A549 (cell line): ENCODE measurements at regions not wholly inside any gene's neighbourhood (a gene's known extent, or its start where the extent isn't known, plus 50 kb on each side); places are given as distances from the start of the nearest gene placed in this dataset.

Experiments used
- ATAC-seq, 2 experiments: fragments of 200-7000 bp in 1 of 2; fragments of >200 bp in 1 of 2; cut with Nextera tagmentation in 1 of 2; cut with Tn5 transposase in 1 of 2; 3 replicates each; pipeline versions ENCODE4 v1.8.0 to v1.9.1; 2018 to 2020; ENCODE audit warnings: mild to moderate bottlenecking in 1 of 2, moderate library complexity in 1 of 2
- CTCF ChIA-PET: fragments of 300-600 bp; sonication (Branson Sonifier 250); formaldehyde crosslinking; extraction: SDS; loops from one replicate; lab custom pipeline; 2021; ENCODE audit warnings: antibody characterized with exemption, inconsistent platforms; lab: Yijun Ruan, JAX
- POLR2A ChIA-PET: fragments of 350-600 bp; formaldehyde crosslinking; extraction: SDS; loops from one replicate; lab custom pipeline; 2021; ENCODE audit warnings: antibody characterized with exemption, inconsistent platforms; lab: Yijun Ruan, JAX
- DNase-seq, 2 experiments: peaks; one replicate each; pipeline versions ENCODE4 v3.0.0 to v3.0.0-alpha.2; 2011 to 2016; ENCODE audit warnings: low read depth in 1 of 2, low spot score in 1 of 2
- FAIRE-seq: peaks from 2 replicates; lab custom pipeline; 2011; peaks lifted over from hg19 to GRCh38; lab: Jason Lieb, UNC
- H3K27ac ChIP-seq, 2 experiments: fragments of >200 bp; sonication (Bioruptor Twin); formaldehyde crosslinking; 3 replicates each; pipeline ENCODE4 v1.5.1; 2016 to 2017
- H3K4me1 ChIP-seq: fragments of >200 bp; sonication (Bioruptor Twin); formaldehyde crosslinking; 3 replicates; pipeline ENCODE4 v1.6.1; 2016
- H3K4me2 ChIP-seq: fragments of >200 bp; sonication (Bioruptor Twin); formaldehyde crosslinking; 3 replicates; pipeline ENCODE4 v1.6.1; 2016
- H3K4me3 ChIP-seq: fragments of >200 bp; sonication (Bioruptor Twin); formaldehyde crosslinking; 3 replicates; pipeline ENCODE4 v1.5.1; 2016
- H3K9me3 ChIP-seq: fragments of >200 bp; sonication (Bioruptor Twin); formaldehyde crosslinking; 3 replicates; pipeline ENCODE4 v1.6.1; 2016
- CHD2 ChIP-seq: fragments of 150-350 bp; IDR thresholded peaks from 2 replicates; pipeline ENCODE4 v1.6.1; 2014; ENCODE audit warnings: low read length; ENCODE audit not compliant: partially characterized antibody
- CHD4 ChIP-seq: fragments of 200-600 bp; sonication (generic); IDR thresholded peaks from 2 replicates; pipeline ENCODE4 v1.6.1; 2016; ENCODE audit warnings: antibody characterized with exemption, mild to moderate bottlenecking, borderline replicate concordance
- EHMT2 ChIP-seq: fragments of 200-600 bp; sonication (generic); IDR thresholded peaks from 2 replicates; pipeline ENCODE4 v1.6.1; 2016; ENCODE audit warnings: antibody characterized with exemption, low read depth, mild to moderate bottlenecking, moderate library complexity
- ESRRA ChIP-seq: fragments of 150-350 bp; IDR thresholded peaks from 2 replicates; pipeline ENCODE4 v1.6.1; 2014; ENCODE audit warnings: mild to moderate bottlenecking, low read length, borderline replicate concordance
- FOSL2 ChIP-seq, 2 experiments: fragments of 450-650 bp in 1 of 2; fragments of >200 bp in 1 of 2; sonication (Bioruptor Twin) in 1 of 2; formaldehyde crosslinking; IDR thresholded peaks; 2 replicates each; pipeline versions ENCODE4 v1.5.0 to v1.6.1; 2016 to 2020; ENCODE audit warnings: mild to moderate bottlenecking in 1 of 2, moderate library complexity in 1 of 2
- HEYL ChIP-seq: fragments of 250-450 bp; sonication (Bioruptor Pico); IDR thresholded peaks from 2 replicates; pipeline ENCODE4 v1.8.0; 2021; ENCODE audit warnings: mild to moderate bottlenecking, moderate library complexity
- HOXB13 ChIP-seq: fragments of 250-450 bp; sonication (Bioruptor Pico); IDR thresholded peaks from 2 replicates; pipeline ENCODE4 v1.5.0; 2020; ENCODE audit warnings: low read depth, mild to moderate bottlenecking, moderate library complexity
- HOXB5 ChIP-seq: fragments of 250-450 bp; sonication (Bioruptor Pico); IDR thresholded peaks from 2 replicates; pipeline ENCODE4 v1.5.0; 2020; ENCODE audit warnings: mild to moderate bottlenecking, moderate library complexity
- JUNB ChIP-seq: fragments of >200 bp; sonication (Bioruptor Twin); formaldehyde crosslinking; IDR thresholded peaks from 2 replicates; pipeline ENCODE4 v1.6.1; 2016
- NPAS2 ChIP-seq: fragments of 250-450 bp; sonication (Bioruptor Pico); IDR thresholded peaks from 2 replicates; pipeline ENCODE4 v1.8.0; 2022; ENCODE audit warnings: mild to moderate bottlenecking, moderate library complexity, borderline replicate concordance
- NR3C1 ChIP-seq: fragments of >200 bp; sonication (Bioruptor Twin); formaldehyde crosslinking; IDR thresholded peaks from 3 replicates; pipeline ENCODE4 v1.6.1; 2017
- PHF8 ChIP-seq: fragments of 200-600 bp; sonication (generic); IDR thresholded peaks from 2 replicates; pipeline ENCODE4 v1.6.1; 2016; ENCODE audit warnings: low read depth, mild to moderate bottlenecking, antibody characterized with exemption, moderate library complexity, borderline replicate concordance
- POLR2A ChIP-seq: IDR thresholded peaks from 2 replicates; pipeline ENCODE4 v1.6.1; 2012; ENCODE audit warnings: mild to moderate bottlenecking, low read length
- RAD21 ChIP-seq, 2 experiments: fragments of >200 bp in 1 of 2; sonication (Bioruptor Twin) in 1 of 2; formaldehyde crosslinking in 1 of 2; IDR thresholded peaks in 1 of 2; conservative IDR thresholded peaks in 1 of 2; 2 replicates in 1 of 2; 3 replicates in 1 of 2; pipeline ENCODE4 v1.6.1; 2012 to 2018; ENCODE audit warnings: inconsistent platforms in 1 of 2
- RARB ChIP-seq: fragments of 250-450 bp; sonication (Bioruptor Pico); IDR thresholded peaks from 2 replicates; pipeline ENCODE4 v1.8.0; 2021; ENCODE audit warnings: mild to moderate bottlenecking, moderate library complexity
- SREBF2 ChIP-seq: fragments of 450-650 bp; IDR thresholded peaks from 2 replicates; pipeline ENCODE4 v1.6.1; 2014; ENCODE audit warnings: mild to moderate bottlenecking, moderate library complexity
- ZC3H11A ChIP-seq: fragments of 450-650 bp; IDR thresholded peaks from 2 replicates; pipeline ENCODE4 v1.6.1; 2014; ENCODE audit warnings: antibody characterized with exemption, mild to moderate bottlenecking
- ZFP36 ChIP-seq: fragments of 450-650 bp; IDR thresholded peaks from 2 replicates; pipeline ENCODE4 v1.6.1; 2014; ENCODE audit warnings: borderline replicate concordance; ENCODE audit not compliant: partially characterized antibody
- ZSCAN20 ChIP-seq: fragments of 250-450 bp; sonication (Bioruptor Pico); IDR thresholded peaks from 2 replicates; pipeline ENCODE4 v1.8.0; 2022; ENCODE audit warnings: mild to moderate bottlenecking, moderate library complexity
- WGBS: methylation state at CpG from one replicate; pipeline ENCODE4 v1.1.6; 2017; ENCODE audit errors: missing lambda C conversion rate; 5-methylcytosine and 5-hydroxymethylcytosine counted together
- TF ChIP-seq, protein P1 (sequence below): fragments of >200 bp; sonication (Bioruptor Twin); formaldehyde crosslinking; IDR thresholded peaks from 3 replicates; pipeline ENCODE4 v1.6.1; 2016
- TF ChIP-seq, protein P2 (sequence below): IDR thresholded peaks from 2 replicates; pipeline ENCODE4 v1.6.1; 2012
- TF ChIP-seq, protein P3 (sequence below): fragments of 150-350 bp; IDR thresholded peaks from 2 replicates; pipeline ENCODE4 v1.6.1; 2014; ENCODE audit warnings: low read depth, mild to moderate bottlenecking, low read length
- TF ChIP-seq, protein P4 (sequence below): fragments of 250-450 bp; sonication (Bioruptor Pico); IDR thresholded peaks from 2 replicates; pipeline ENCODE4 v1.5.0; 2020; ENCODE audit warnings: low read depth, mild to moderate bottlenecking, moderate library complexity
- TF ChIP-seq, protein P5 (sequence below): IDR thresholded peaks from 2 replicates; pipeline ENCODE4 v1.6.1; 2012; ENCODE audit warnings: low read depth, borderline replicate concordance
- TF ChIP-seq, protein P6 (sequence below): fragments of 200-600 bp; sonication (generic); IDR thresholded peaks from 2 replicates; pipeline ENCODE4 v1.6.1; 2016; ENCODE audit warnings: antibody characterized with exemption, mild to moderate bottlenecking, moderate library complexity
- TF ChIP-seq, protein P7 (sequence below): IDR thresholded peaks from 2 replicates; pipeline ENCODE4 v1.6.1; 2012

DNA sequence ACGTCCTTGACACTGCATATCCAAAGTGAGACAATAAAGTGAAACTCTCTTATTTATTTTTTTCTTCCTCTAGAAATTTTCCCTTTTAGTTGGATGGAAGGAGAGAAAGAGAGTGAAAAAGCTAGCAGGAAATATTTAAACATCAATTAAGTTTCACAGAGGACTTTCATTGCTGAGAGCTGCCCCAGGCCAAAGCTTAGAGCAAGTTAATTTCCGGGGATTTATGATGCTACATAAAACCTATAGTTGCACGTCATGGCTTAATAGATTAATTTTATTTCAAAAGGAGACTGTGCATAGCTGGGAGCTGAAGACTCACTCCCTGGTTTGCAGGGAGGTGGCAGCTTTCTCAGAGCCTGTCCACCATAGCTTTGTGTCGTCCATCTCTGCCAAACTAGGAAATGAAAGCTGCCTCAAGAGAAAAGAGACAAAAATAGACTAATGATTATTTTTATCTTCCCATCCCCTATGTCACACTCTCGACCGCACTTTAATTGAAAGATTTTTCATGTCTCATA lies 323.3 kb upstream of the RAB6C start (continued):
- TF ChIP-seq, protein P1, sequence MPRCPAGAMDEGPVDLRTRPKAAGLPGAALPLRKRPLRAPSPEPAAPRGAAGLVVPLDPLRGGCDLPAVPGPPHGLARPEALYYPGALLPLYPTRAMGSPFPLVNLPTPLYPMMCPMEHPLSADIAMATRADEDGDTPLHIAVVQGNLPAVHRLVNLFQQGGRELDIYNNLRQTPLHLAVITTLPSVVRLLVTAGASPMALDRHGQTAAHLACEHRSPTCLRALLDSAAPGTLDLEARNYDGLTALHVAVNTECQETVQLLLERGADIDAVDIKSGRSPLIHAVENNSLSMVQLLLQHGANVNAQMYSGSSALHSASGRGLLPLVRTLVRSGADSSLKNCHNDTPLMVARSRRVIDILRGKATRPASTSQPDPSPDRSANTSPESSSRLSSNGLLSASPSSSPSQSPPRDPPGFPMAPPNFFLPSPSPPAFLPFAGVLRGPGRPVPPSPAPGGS: no peak
- TF ChIP-seq FOSL2 (IDR thresholded peaks at IDR 0.05) (no peak), FOSL2 (CRISPR knock-in tag; IDR thresholded peaks at IDR 0.05) (no peak), HOXB13 (no peak), EHMT2 (no peak), JUNB (no peak)
- TF ChIP-seq, protein P2, sequence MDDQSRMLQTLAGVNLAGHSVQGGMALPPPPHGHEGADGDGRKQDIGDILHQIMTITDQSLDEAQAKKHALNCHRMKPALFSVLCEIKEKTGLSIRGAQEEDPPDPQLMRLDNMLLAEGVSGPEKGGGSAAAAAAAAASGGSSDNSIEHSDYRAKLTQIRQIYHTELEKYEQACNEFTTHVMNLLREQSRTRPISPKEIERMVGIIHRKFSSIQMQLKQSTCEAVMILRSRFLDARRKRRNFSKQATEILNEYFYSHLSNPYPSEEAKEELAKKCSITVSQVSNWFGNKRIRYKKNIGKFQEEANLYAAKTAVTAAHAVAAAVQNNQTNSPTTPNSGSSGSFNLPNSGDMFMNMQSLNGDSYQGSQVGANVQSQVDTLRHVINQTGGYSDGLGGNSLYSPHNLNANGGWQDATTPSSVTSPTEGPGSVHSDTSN: no peak

DNA sequence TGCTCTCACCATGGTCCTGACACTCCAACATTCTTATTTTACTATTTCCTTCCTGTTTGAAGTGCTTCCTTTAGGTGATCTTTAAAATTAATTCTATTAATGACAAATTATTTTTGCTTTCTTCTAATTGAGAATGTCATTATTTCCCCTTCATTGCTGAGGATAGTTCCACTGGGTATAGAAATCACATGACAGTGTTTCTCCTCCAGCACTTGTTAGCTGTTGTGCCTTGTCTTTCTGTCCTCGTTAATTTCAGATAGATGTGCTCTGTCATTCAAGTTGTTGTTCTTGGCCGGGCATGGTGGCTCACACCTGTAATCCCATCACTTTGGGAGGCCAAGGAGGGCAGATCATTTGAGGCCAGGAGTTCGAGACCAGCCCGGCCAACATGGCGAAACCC lies 321.0 kb upstream of the RAB6C start:
- POLR2A ChIA-PET: no interaction called here
- FAIRE-seq: no peak
- TF ChIP-seq CHD2: no peak
- no peak for TF ChIP-seq NR3C1
- TF ChIP-seq CHD4: no peak
- no peak for TF ChIP-seq ZSCAN20 (CRISPR knock-in tag)
- TF ChIP-seq, protein P3, sequence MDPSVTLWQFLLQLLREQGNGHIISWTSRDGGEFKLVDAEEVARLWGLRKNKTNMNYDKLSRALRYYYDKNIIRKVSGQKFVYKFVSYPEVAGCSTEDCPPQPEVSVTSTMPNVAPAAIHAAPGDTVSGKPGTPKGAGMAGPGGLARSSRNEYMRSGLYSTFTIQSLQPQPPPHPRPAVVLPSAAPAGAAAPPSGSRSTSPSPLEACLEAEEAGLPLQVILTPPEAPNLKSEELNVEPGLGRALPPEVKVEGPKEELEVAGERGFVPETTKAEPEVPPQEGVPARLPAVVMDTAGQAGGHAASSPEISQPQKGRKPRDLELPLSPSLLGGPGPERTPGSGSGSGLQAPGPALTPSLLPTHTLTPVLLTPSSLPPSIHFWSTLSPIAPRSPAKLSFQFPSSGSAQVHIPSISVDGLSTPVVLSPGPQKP: no peak
- TF ChIP-seq SREBF2: no peak
- no peak for TF ChIP-seq ZC3H11A

DNA sequence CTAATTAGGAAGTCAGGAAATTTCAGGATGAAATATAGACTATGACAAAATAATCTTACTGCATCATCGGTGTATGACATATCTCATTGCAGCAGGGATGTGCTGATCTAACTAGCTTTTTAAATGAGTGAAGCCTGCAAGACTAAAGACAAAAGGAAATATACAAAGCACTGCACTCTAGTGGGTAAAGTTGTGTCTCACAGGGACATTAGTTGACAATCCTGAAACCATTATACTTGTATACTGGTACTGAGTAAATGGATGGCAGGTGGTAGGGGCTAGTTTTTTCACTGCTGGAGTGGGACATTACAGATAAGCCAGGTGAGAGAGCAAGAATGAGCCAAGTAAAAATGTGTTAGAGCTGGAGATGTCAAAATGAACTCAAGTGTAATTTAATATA lies 317.5 kb upstream of the RAB6C start:
- CTCF ChIA-PET: no interaction called here
- Histone ChIP-seq H3K4me3 (no peak overlapping the region), H3K9me3 (no peaks in the 10 kb centered on the region; the same call in 2 of the 3 replicates), H3K4me1 (no peaks in the 10 kb centered on the region), H3K27ac (no peak overlapping the region), H3K4me2 (no peak overlapping the region)
- POLR2A ChIA-PET: no interaction called here
- no peak for DNase-seq
- no peak for ATAC-seq
- no peak for FAIRE-seq
- 3% methylated on average over 1 of the region's 1 CpG for WGBS
- TF ChIP-seq RAD21 (conservative IDR thresholded peaks at IDR 0.05 in 1 of 2, IDR thresholded peaks at IDR 0.05 in 1 of 2) (no peak), POLR2A (no peak), HOXB5 (CRISPR knock-in tag) (no peak), FOSL2 (IDR thresholded peaks at IDR 0.05) (no peak), FOSL2 (CRISPR knock-in tag; IDR thresholded peaks at IDR 0.05) (no peak), CHD2 (no peak), PHF8 (no peak), HEYL (no peak), NPAS2 (CRISPR knock-in tag) (no peak), ZC3H11A (no peak), ZFP36 (no peak), ESRRA (no peak), RARB (CRISPR knock-in tag) (no peak)
- TF ChIP-seq, protein P4, sequence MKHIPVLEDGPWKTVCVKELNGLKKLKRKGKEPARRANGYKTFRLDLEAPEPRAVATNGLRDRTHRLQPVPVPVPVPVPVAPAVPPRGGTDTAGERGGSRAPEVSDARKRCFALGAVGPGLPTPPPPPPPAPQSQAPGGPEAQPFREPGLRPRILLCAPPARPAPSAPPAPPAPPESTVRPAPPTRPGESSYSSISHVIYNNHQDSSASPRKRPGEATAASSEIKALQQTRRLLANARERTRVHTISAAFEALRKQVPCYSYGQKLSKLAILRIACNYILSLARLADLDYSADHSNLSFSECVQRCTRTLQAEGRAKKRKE: no peak
- TF ChIP-seq, protein P5, sequence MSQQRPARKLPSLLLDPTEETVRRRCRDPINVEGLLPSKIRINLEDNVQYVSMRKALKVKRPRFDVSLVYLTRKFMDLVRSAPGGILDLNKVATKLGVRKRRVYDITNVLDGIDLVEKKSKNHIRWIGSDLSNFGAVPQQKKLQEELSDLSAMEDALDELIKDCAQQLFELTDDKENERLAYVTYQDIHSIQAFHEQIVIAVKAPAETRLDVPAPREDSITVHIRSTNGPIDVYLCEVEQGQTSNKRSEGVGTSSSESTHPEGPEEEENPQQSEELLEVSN: no peak
- TF ChIP-seq, protein P6, sequence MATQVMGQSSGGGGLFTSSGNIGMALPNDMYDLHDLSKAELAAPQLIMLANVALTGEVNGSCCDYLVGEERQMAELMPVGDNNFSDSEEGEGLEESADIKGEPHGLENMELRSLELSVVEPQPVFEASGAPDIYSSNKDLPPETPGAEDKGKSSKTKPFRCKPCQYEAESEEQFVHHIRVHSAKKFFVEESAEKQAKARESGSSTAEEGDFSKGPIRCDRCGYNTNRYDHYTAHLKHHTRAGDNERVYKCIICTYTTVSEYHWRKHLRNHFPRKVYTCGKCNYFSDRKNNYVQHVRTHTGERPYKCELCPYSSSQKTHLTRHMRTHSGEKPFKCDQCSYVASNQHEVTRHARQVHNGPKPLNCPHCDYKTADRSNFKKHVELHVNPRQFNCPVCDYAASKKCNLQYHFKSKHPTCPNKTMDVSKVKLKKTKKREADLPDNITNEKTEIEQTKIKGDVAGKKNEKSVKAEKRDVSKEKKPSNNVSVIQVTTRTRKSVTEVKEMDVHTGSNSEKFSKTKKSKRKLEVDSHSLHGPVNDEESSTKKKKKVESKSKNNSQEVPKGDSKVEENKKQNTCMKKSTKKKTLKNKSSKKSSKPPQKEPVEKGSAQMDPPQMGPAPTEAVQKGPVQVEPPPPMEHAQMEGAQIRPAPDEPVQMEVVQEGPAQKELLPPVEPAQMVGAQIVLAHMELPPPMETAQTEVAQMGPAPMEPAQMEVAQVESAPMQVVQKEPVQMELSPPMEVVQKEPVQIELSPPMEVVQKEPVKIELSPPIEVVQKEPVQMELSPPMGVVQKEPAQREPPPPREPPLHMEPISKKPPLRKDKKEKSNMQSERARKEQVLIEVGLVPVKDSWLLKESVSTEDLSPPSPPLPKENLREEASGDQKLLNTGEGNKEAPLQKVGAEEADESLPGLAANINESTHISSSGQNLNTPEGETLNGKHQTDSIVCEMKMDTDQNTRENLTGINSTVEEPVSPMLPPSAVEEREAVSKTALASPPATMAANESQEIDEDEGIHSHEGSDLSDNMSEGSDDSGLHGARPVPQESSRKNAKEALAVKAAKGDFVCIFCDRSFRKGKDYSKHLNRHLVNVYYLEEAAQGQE: no peak
- TF ChIP-seq, protein P7, sequence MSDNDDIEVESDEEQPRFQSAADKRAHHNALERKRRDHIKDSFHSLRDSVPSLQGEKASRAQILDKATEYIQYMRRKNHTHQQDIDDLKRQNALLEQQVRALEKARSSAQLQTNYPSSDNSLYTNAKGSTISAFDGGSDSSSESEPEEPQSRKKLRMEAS: no peak

More for the DNA sequence above, 321.0 kb upstream of the RAB6C start:
- CTCF ChIA-PET: no interaction called here
- no peak overlapping the region for H3K4me2 ChIP-seq
- H3K4me1 ChIP-seq: no peaks in the 10 kb centered on the region
- H3K27ac ChIP-seq: no peak overlapping the region
- ATAC-seq (no peak), DNase-seq (no peak)
- 34% methylated on average over 5 of the region's 5 CpGs for WGBS
- no peak overlapping the region for H3K4me3 ChIP-seq
- no peaks in the 10 kb centered on the region; the same call in 2 of the 3 replicates for H3K9me3 ChIP-seq
